Fibroblast of peridontal ligament (primary cell): ENCODE measurements at regions not wholly inside any gene's neighbourhood (a gene's known extent, or its start where the extent isn't known, plus 50 kb on each side); places are given as distances from the start of the nearest gene placed in this dataset.
"Not testable (repeated sequence)": the region's sequence is repeated elsewhere in the genome, so short reads cannot be mapped to it uniquely, and the experiment has no call there.

ENCODE experiments used
- DNase-seq: peaks from one replicate; pipeline ENCODE4 v3.0.0-alpha.2; 2010; ENCODE audit errors: extremely low read depth

- DNase-seq, result not testable (repeated sequence)
Measured at GRCh38 chr9:79500196-79500864, 71.4 kb upstream of the TLE4 start.

- DNase-seq, result no peak
Measured at GRCh38 chr9:79501546-79501945, 70.2 kb upstream of the TLE4 start.

- DNase-seq, result no peak
Measured at GRCh38 chr9:79507801-79508200, 64.0 kb upstream of the TLE4 start.

- no peak for DNase-seq
Measured at GRCh38 chr9:79512251-79512650, 59.5 kb upstream of the TLE4 start.
